ENCODE measurements at regions not wholly inside any gene's neighbourhood (a gene's known extent, or its start where the extent isn't known, plus 50 kb on each side); places are given as distances from the start of the nearest gene placed in this dataset.

DNA sequence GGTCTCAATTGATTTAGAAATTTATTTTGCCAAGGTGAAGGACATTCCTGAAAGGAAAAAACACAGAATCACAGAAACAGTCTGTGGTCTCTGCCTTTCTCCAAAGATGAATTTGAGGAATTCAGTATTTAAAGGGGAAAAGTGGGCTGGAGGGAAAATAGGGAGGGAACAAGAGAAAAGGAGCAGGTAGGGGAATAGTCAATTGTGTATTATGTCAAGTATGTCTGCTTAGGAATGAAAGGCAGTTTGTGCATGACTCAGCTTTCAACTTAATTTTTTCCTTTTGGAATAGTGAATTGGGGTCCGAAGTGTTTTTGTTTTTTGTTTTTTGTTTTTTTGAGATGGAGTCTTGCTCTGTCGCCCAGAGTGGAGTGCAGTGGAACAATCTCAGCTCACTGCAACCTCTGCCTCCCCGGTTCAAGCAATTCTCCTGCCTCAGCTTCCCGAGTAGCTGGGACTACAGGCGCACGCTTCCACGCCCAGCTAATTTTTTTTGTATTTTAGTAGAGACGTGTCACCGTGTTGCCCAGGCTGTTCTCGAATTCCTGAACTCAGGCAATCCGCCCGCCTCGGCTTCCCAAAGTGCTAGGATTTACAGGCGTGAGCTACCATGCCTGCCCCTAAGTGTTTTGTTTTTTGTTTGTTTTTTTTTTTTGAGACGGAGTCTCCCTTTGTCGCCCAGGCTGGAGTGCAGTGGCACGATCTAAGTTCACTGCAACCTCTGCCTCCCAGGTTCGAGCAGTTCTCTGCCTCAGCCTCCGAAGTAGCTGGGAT, 74.1 kb upstream of the MAP4 start:
- TF ChIP-seq, protein P1, sequence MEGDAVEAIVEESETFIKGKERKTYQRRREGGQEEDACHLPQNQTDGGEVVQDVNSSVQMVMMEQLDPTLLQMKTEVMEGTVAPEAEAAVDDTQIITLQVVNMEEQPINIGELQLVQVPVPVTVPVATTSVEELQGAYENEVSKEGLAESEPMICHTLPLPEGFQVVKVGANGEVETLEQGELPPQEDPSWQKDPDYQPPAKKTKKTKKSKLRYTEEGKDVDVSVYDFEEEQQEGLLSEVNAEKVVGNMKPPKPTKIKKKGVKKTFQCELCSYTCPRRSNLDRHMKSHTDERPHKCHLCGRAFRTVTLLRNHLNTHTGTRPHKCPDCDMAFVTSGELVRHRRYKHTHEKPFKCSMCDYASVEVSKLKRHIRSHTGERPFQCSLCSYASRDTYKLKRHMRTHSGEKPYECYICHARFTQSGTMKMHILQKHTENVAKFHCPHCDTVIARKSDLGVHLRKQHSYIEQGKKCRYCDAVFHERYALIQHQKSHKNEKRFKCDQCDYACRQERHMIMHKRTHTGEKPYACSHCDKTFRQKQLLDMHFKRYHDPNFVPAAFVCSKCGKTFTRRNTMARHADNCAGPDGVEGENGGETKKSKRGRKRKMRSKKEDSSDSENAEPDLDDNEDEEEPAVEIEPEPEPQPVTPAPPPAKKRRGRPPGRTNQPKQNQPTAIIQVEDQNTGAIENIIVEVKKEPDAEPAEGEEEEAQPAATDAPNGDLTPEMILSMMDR (IDR thresholded peaks at IDR 0.05; ENCODE audit: low read depth, low read length) = no peak
- TF ChIP-seq EZH2phosphoT487 (IDR thresholded peaks at IDR 0.05; ENCODE audit: low read depth) = no peak
